CD14-positive monocyte (primary cell): ENCODE measurements at regions not wholly inside any gene's neighbourhood (a gene's known extent, or its start where the extent isn't known, plus 50 kb on each side); places are given as distances from the start of the nearest gene placed in this dataset.
"Not testable (repeated sequence)": the region's sequence is repeated elsewhere in the genome, so short reads cannot be mapped to it uniquely, and the experiment has no call there.

Experiments
- DNase-seq, 3 donors: peaks; one replicate each; pipeline ENCODE4 v3.0.0-alpha.2; 2011 to 2022
- H2AFZ ChIP-seq: 2 replicates; pipeline ENCODE4 v1.6.0; 2012; ENCODE audit warnings: mild to moderate bottlenecking, low read depth, low read length, inconsistent platforms; ENCODE audit not compliant: insufficient read depth, poor library complexity, severe bottlenecking
- H3K27ac ChIP-seq, 2 donors: 1 replicate in 1 of 2; 2 replicates in 1 of 2; pipeline ENCODE4 v1.5.1; 2012 to 2013; ENCODE audit warnings: low read length in 2 of 2, control low read depth in 1 of 2, inconsistent platforms in 1 of 2, low read depth in 1 of 2, mild to moderate bottlenecking in 1 of 2
- H3K27me3 ChIP-seq, 2 donors: one replicate each; pipeline versions ENCODE4 v1.6.0 to v1.6.1; 2011 to 2013; ENCODE audit warnings: low read length in 2 of 2; ENCODE audit not compliant: control insufficient read depth in 2 of 2, insufficient read depth in 2 of 2
- H3K36me3 ChIP-seq, 2 donors: replicated peaks in 1 of 2; 1 replicate in 1 of 2; 2 replicates in 1 of 2; pipeline versions ENCODE4 v1.5.1 to v1.6.1; 2012 to 2013; ENCODE audit warnings: low read length in 2 of 2, control low read depth in 1 of 2, inconsistent platforms in 1 of 2, mild to moderate bottlenecking in 1 of 2; ENCODE audit not compliant: insufficient read depth in 2 of 2, control insufficient read depth in 1 of 2
- H3K4me1 ChIP-seq, 2 donors: 1 replicate in 1 of 2; 2 replicates in 1 of 2; pipeline versions ENCODE4 v1.5.1 to v1.6.1; 2012 to 2013; ENCODE audit warnings: low read length in 2 of 2, control low read depth in 1 of 2, inconsistent platforms in 1 of 2, mild to moderate bottlenecking in 1 of 2, moderate library complexity in 1 of 2; ENCODE audit not compliant: insufficient read depth in 2 of 2, control insufficient read depth in 1 of 2
- H3K4me2 ChIP-seq: replicated peaks from 2 replicates; pipeline ENCODE3; 2012; ENCODE audit warnings: low read length, moderate library complexity, mild to moderate bottlenecking; ENCODE audit not compliant: poor library complexity, severe bottlenecking; ENCODE audit errors: extremely low read depth
- H3K4me3 ChIP-seq, 3 experiments: fragments of 200-600 bp in 1 of 3; sonication (generic) in 1 of 3; replicated peaks in 1 of 3; 1 replicate in 2 of 3; 2 replicates in 1 of 3; pipeline ENCODE4 v1.5.1; 2011 to 2013; ENCODE audit warnings: low read length in 3 of 3, mild to moderate bottlenecking in 3 of 3, control low read depth in 2 of 3, low read depth in 2 of 3, inconsistent platforms in 1 of 3, moderate library complexity in 1 of 3
- H3K79me2 ChIP-seq: 2 replicates; pipeline ENCODE4 v1.6.0; 2012; ENCODE audit warnings: mild to moderate bottlenecking, control low read depth, inconsistent platforms, low read length, moderate library complexity; ENCODE audit not compliant: insufficient read depth
- H3K9ac ChIP-seq: 2 replicates; pipeline ENCODE4 v1.6.0; 2017; ENCODE audit warnings: low read length, mild to moderate bottlenecking; ENCODE audit not compliant: insufficient read depth, poor library complexity, severe bottlenecking
- H3K9me3 ChIP-seq, 2 donors: replicated peaks in 1 of 2; 1 replicate in 1 of 2; 2 replicates in 1 of 2; pipeline versions ENCODE4 v1.5.1 to v1.6.1; 2012 to 2013; ENCODE audit warnings: low read length in 2 of 2, control low read depth in 1 of 2; ENCODE audit not compliant: control insufficient read depth in 1 of 2, insufficient read depth in 1 of 2
- H4K20me1 ChIP-seq: 2 replicates; pipeline ENCODE4 v1.6.0; 2012; ENCODE audit warnings: mild to moderate bottlenecking, low read length, control low read depth, moderate library complexity; ENCODE audit not compliant: insufficient read depth
- H3K27ac Mint-ChIP-seq, 7 donors: one replicate each; pipeline ENCODE4 v1.8.0; 2020; ENCODE audit warnings: mild to moderate bottlenecking in 7 of 7, mixed read lengths in 7 of 7, moderate library complexity in 6 of 7, inconsistent platforms in 2 of 7
- H3K27me3 Mint-ChIP-seq, 3 donors: one replicate each; pipeline ENCODE4 v1.8.0; 2021 to 2022; ENCODE audit warnings: low read depth in 3 of 3, mild to moderate bottlenecking in 3 of 3, mixed read lengths in 3 of 3, moderate library complexity in 3 of 3, inconsistent platforms in 1 of 3
- H3K36me3 Mint-ChIP-seq, 2 donors: one replicate each; pipeline ENCODE4 v1.8.0; 2020; ENCODE audit warnings: mixed read lengths in 2 of 2, inconsistent platforms in 1 of 2, mild to moderate bottlenecking in 1 of 2
- H3K4me1 Mint-ChIP-seq: one replicate; pipeline ENCODE4 v1.8.0; 2020; ENCODE audit warnings: mild to moderate bottlenecking, mixed read lengths
- H3K4me3 Mint-ChIP-seq, 2 donors: one replicate each; pipeline ENCODE4 v1.8.0; 2020; ENCODE audit warnings: mild to moderate bottlenecking in 2 of 2, mixed read lengths in 2 of 2, moderate library complexity in 1 of 2
- H3K9me3 Mint-ChIP-seq, 7 donors: one replicate each; pipeline ENCODE4 v1.8.0; 2020 to 2022; ENCODE audit warnings: mixed read lengths in 7 of 7, mild to moderate bottlenecking in 6 of 7, moderate library complexity in 6 of 7, inconsistent platforms in 2 of 7
- CTCF ChIP-seq: fragments of 200-600 bp; IDR thresholded peaks from one replicate; pipeline ENCODE4 v1.8.0; 2022; ENCODE audit warnings: antibody characterized with exemption, mild to moderate bottlenecking
- WGBS: methylation state at CpG from one replicate; pipeline ENCODE4 v1.1.5; 2013; ENCODE audit warnings: missing lambda C conversion rate; ENCODE audit not compliant: insufficient coverage; 5-methylcytosine and 5-hydroxymethylcytosine counted together
- intact Hi-C, 2 donors: fragments of 100-400 bp; cut with micrococcal nuclease; formaldehyde crosslinking; loops; one replicate each; pipeline versions ENCODE4 v1.15.0 to v1.15.1; 2023

- Mint-ChIP-seq H3K27ac (no peak overlapping the region), H3K9me3 (peaks cover 1 to 15% (median 5%) of the 10 kb centered on the region in 7 donors), H3K4me1 (peaks cover 44% of the 10 kb centered on the region), H3K36me3 (peaks cover 0 to 4% of the 10 kb centered on the region in 2 donors), H3K27me3 (peaks cover 0 to 3% (median 0%) of the 10 kb centered on the region in 3 donors), H3K4me3 (no peak overlapping the region)
- Histone ChIP-seq H3K9ac (no peak overlapping the region), H3K27me3 (no peaks in the 10 kb centered on the region), H3K4me2 (no peak overlapping the region), H3K4me1 (peaks cover 26 to 40% of the 10 kb centered on the region in 2 donors), H4K20me1 (no peaks in the 10 kb centered on the region), H3K79me2 (no peaks in the 10 kb centered on the region), H3K27ac (no peak overlapping the region), H3K4me3 (no peak overlapping the region), H2AFZ (no peak overlapping the region), H3K9me3 (no peaks in the 10 kb centered on the region), H3K36me3 (no peaks in the 10 kb centered on the region)
- no peak for DNase-seq
- WGBS = 100% methylated on average over 4 of the region's 9 CpGs
- intact Hi-C loops = no loop called here
- no peak for TF ChIP-seq CTCF
Observed at GRCh38 chr2:241968417-241968816, 98.9 kb downstream of the RTP5 start.

GRCh38 chr2:241969182-241969581 lies 99.7 kb downstream of the RTP5 start:
- H3K27me3 ChIP-seq, DNase-seq, H3K4me2 ChIP-seq, H3K9ac ChIP-seq, H3K79me2 ChIP-seq, H3K9me3 ChIP-seq, H3K4me3 Mint-ChIP-seq, H3K4me3 ChIP-seq, H3K27me3 Mint-ChIP-seq, H2AFZ ChIP-seq, H3K27ac ChIP-seq, H4K20me1 ChIP-seq, intact Hi-C loops, H3K36me3 ChIP-seq, H3K27ac Mint-ChIP-seq, H3K36me3 Mint-ChIP-seq: not testable (repeated sequence)
- WGBS = 100% methylated on average over 6 of the region's 6 CpGs
- H3K9me3 Mint-ChIP-seq = peaks cover 0 to 12% (median 5%) of the 10 kb centered on the region in 7 donors
- peaks cover 36% of the 10 kb centered on the region for H3K4me1 Mint-ChIP-seq
- peaks cover 19 to 33% of the 10 kb centered on the region in 2 donors for H3K4me1 ChIP-seq
